Sigmoid colon (tissue), 4 donors: ENCODE measurements at regions not wholly inside any gene's neighbourhood (a gene's known extent, or its start where the extent isn't known, plus 50 kb on each side); places are given as distances from the start of the nearest gene placed in this dataset.

Experiments used
- POLR2A ChIP-seq, 2 donors: fragments of 450-650 bp; IDR thresholded peaks; one replicate each; pipeline ENCODE4 v1.6.1; 2016; ENCODE audit warnings: antibody characterized with exemption in 2 of 2, mild to moderate bottlenecking in 2 of 2, moderate library complexity in 2 of 2
- POLR2AphosphoS5 ChIP-seq, 4 donors: sonication (generic); formaldehyde crosslinking; IDR thresholded peaks; one replicate each; pipeline ENCODE4 v1.6.1; 2017; ENCODE audit warnings: antibody characterized with exemption in 4 of 4
- TF ChIP-seq, protein P1 (sequence below), 4 experiments: fragments of 450-650 bp in 3 of 4; fragments of 200-600 bp in 1 of 4; IDR thresholded peaks; one replicate each; pipeline ENCODE4 v1.5.1; 2016 to 2019; ENCODE audit warnings: antibody characterized with exemption in 4 of 4, mild to moderate bottlenecking in 3 of 4, moderate library complexity in 2 of 4

DNA sequence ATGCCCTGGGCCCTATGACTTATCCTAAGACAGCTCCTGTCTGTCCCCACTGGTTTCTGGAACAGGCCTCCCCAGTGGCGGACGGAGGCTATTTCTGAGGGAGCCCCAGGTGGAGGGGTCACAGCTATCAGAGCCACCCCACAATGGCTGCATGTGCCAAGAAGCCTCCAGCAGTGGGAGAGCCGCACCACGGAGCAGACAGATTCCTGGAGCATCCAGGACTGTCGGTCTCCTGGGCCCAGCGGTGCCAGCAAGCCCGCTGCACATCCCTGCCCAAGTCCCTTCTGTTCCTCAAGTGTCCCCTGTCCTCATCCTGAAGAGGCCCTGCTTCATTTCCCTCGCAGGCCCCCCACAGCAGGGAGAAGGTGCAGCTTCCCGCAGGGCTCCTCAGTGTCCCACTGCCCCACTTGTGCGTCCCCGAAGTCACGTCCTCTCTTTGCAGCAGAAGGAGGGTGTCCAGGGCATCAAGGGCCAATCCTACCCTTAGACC is 193.0 kb upstream of the SHH start:
- TF ChIP-seq, protein P1, sequence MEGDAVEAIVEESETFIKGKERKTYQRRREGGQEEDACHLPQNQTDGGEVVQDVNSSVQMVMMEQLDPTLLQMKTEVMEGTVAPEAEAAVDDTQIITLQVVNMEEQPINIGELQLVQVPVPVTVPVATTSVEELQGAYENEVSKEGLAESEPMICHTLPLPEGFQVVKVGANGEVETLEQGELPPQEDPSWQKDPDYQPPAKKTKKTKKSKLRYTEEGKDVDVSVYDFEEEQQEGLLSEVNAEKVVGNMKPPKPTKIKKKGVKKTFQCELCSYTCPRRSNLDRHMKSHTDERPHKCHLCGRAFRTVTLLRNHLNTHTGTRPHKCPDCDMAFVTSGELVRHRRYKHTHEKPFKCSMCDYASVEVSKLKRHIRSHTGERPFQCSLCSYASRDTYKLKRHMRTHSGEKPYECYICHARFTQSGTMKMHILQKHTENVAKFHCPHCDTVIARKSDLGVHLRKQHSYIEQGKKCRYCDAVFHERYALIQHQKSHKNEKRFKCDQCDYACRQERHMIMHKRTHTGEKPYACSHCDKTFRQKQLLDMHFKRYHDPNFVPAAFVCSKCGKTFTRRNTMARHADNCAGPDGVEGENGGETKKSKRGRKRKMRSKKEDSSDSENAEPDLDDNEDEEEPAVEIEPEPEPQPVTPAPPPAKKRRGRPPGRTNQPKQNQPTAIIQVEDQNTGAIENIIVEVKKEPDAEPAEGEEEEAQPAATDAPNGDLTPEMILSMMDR (IDR thresholded peaks at IDR 0.05) = no peak
- TF ChIP-seq POLR2A (IDR thresholded peaks at IDR 0.05) = no peak
- no peak for TF ChIP-seq POLR2AphosphoS5 (IDR thresholded peaks at IDR 0.05)
